Neural cell (in vitro differentiated cells): ENCODE measurements at regions not wholly inside any gene's neighbourhood (a gene's known extent, or its start where the extent isn't known, plus 50 kb on each side); places are given as distances from the start of the nearest gene placed in this dataset.

Experiments used
- H2AFZ ChIP-seq: fragments of 200-600, 300-800 bp; sonication (generic), shearing (Covaris generic); 2 replicates; pipeline ENCODE4 v1.6.0; 2014; ENCODE audit warnings: low read depth, mild to moderate bottlenecking, antibody characterized with exemption, low read length, moderate library complexity
- H3F3A ChIP-seq: fragments of 200-600 bp; shearing (Covaris generic); 2 replicates; pipeline ENCODE4 v1.6.1; 2016; ENCODE audit warnings: mild to moderate bottlenecking, moderate library complexity, mixed read lengths, antibody characterized with exemption, low read length; ENCODE audit not compliant: insufficient read depth, poor library complexity, severe bottlenecking
- H3K27ac ChIP-seq: fragments of 200-600, 300-800 bp; sonication (generic), shearing (Covaris generic); 2 replicates; pipeline ENCODE4 v1.5.1; 2014; ENCODE audit warnings: mild to moderate bottlenecking, low read length, moderate library complexity
- H3K27me3 ChIP-seq: fragments of 300-800, 200-600 bp; sonication (generic), shearing (Covaris generic); 2 replicates; pipeline ENCODE4 v1.6.0; 2014; ENCODE audit warnings: mild to moderate bottlenecking, low read depth, low read length, moderate library complexity; ENCODE audit not compliant: insufficient read depth
- H3K36me3 ChIP-seq: fragments of 300-800, 200-600 bp; sonication (generic), shearing (Covaris generic); 2 replicates; pipeline ENCODE4 v1.5.1; 2014; ENCODE audit warnings: mild to moderate bottlenecking, antibody characterized with exemption, low read length, moderate library complexity; ENCODE audit not compliant: insufficient read depth
- H3K4me2 ChIP-seq: fragments of 300-800, 200-600 bp; sonication (generic), shearing (Covaris generic); 2 replicates; pipeline ENCODE4 v1.6.0; 2014; ENCODE audit warnings: mild to moderate bottlenecking, low read length
- H3K4me3 ChIP-seq: fragments of 300-800, 200-600 bp; sonication (generic), shearing (Covaris generic); 2 replicates; pipeline ENCODE4 v1.5.1; 2014; ENCODE audit warnings: mild to moderate bottlenecking, low read length, moderate library complexity
- H3K79me2 ChIP-seq: fragments of 200-600 bp; shearing (Covaris generic); replicated peaks from 2 replicates; pipeline ENCODE4 v1.6.0; 2014; ENCODE audit warnings: mild to moderate bottlenecking, low read length, moderate library complexity; ENCODE audit not compliant: insufficient read depth
- H3K9ac ChIP-seq: fragments of 300-800, 200-600 bp; sonication (generic), shearing (Covaris generic); 2 replicates; pipeline ENCODE4 v1.6.1; 2016; ENCODE audit warnings: mild to moderate bottlenecking, low read length, mixed read lengths
- H3K9me2 ChIP-seq: fragments of 200-600 bp; shearing (Covaris generic); 2 replicates; pipeline ENCODE4 v1.6.1; 2016; ENCODE audit warnings: mild to moderate bottlenecking, low read length, mixed read lengths; ENCODE audit not compliant: insufficient read depth
- H3K9me3 ChIP-seq: fragments of 200-600, 300-800 bp; sonication (generic), shearing (Covaris generic); 2 replicates; pipeline ENCODE4 v1.6.1; 2016; ENCODE audit warnings: mild to moderate bottlenecking, mixed run types, low read length, moderate library complexity, mixed read lengths
- H4K20me1 ChIP-seq: fragments of 200-600 bp; shearing (Covaris generic); 2 replicates; pipeline ENCODE4 v1.6.1; 2016; ENCODE audit warnings: mild to moderate bottlenecking, mixed run types; ENCODE audit not compliant: insufficient read depth
- CTCF ChIP-seq: fragments of 450-650 bp; IDR thresholded peaks from 2 replicates; pipeline ENCODE4 v1.5.1; 2014; ENCODE audit warnings: antibody characterized with exemption, mild to moderate bottlenecking, moderate library complexity; ENCODE audit not compliant: poor library complexity, severe bottlenecking
- EP300 ChIP-seq: fragments of 450-650 bp; conservative IDR thresholded peaks from 2 replicates; pipeline ENCODE4 v1.6.1; 2014; ENCODE audit warnings: antibody characterized with exemption, mild to moderate bottlenecking, moderate library complexity; ENCODE audit not compliant: poor library complexity, severe bottlenecking
- EZH2 ChIP-seq: fragments of 200-600, 300-800 bp; shearing (Covaris generic), sonication (generic); IDR thresholded peaks from 2 replicates; pipeline ENCODE4 v1.6.1; 2014; ENCODE audit warnings: antibody characterized with exemption, low read length, borderline replicate concordance, mild to moderate bottlenecking; ENCODE audit not compliant: insufficient read depth, poor library complexity, severe bottlenecking
- MXI1 ChIP-seq: fragments of 450-650 bp; conservative IDR thresholded peaks from 2 replicates; pipeline ENCODE4 v1.6.1; 2014; ENCODE audit warnings: antibody characterized with exemption, mild to moderate bottlenecking; ENCODE audit not compliant: poor library complexity, severe bottlenecking
- POLR2AphosphoS5 ChIP-seq: IDR thresholded peaks from 2 replicates; pipeline ENCODE4 v1.6.1; 2012
- RAD21 ChIP-seq: fragments of 450-650 bp; conservative IDR thresholded peaks from 2 replicates; pipeline ENCODE4 v1.6.1; 2014; ENCODE audit warnings: antibody characterized with exemption, mild to moderate bottlenecking, moderate library complexity
- SMC3 ChIP-seq: fragments of 450-650 bp; conservative IDR thresholded peaks from 2 replicates; pipeline ENCODE4 v1.6.1; 2014; ENCODE audit warnings: antibody characterized with exemption, mild to moderate bottlenecking, moderate library complexity; ENCODE audit not compliant: poor library complexity
- TAF1 ChIP-seq: IDR thresholded peaks from 2 replicates; pipeline ENCODE4 v1.6.1; 2012; ENCODE audit warnings: low read depth
- TF ChIP-seq, protein P1 (sequence below): IDR thresholded peaks from 2 replicates; pipeline ENCODE4 v1.6.1; 2012; ENCODE audit warnings: borderline replicate concordance

DNA sequence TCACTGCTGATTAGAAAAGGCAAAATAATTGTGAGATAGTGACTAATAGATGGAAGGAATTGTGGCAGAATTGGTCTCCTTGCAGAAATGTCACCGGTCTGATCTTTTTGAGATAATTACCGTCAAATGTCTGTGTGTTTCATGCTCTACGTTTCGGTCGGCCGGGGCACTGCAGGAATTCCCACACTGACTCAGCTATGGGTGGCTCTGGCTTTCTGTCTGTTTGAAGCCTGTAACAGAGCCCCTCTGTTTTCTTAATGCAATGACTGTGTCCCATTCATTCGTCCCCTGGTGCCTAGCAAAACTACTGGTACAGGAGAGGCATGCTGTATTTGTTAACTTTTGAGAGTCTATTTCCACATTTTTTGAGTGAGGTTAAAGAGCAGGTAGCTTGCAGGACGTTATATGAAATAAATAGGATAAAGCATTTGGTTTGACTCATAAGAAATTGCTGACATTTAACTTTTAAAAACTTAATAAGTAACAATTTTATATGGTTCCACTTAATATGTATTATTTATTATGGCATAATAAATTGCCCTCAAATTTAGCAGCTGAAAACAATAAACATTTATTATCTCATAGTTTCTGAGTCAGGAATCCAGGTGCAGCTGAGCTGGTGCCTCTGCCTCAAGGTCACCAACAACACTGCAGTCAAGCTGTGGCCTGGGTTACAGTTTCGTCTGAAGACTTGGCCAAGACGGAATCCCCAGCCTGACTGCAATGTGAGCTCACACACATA, 53.3 kb upstream of the CTBP2 start:
- no peaks in the 10 kb centered on the region for H4K20me1 ChIP-seq
- H3K9me2 ChIP-seq, result no peaks in the 10 kb centered on the region
- no peaks in the 10 kb centered on the region for H3F3A ChIP-seq
- H3K79me2 ChIP-seq, result no peaks in the 10 kb centered on the region
- no peak overlapping the region for H3K4me3 ChIP-seq
- H3K27ac ChIP-seq, result no peak overlapping the region
- no peak overlapping the region for H3K4me2 ChIP-seq
- TF ChIP-seq, protein P1, sequence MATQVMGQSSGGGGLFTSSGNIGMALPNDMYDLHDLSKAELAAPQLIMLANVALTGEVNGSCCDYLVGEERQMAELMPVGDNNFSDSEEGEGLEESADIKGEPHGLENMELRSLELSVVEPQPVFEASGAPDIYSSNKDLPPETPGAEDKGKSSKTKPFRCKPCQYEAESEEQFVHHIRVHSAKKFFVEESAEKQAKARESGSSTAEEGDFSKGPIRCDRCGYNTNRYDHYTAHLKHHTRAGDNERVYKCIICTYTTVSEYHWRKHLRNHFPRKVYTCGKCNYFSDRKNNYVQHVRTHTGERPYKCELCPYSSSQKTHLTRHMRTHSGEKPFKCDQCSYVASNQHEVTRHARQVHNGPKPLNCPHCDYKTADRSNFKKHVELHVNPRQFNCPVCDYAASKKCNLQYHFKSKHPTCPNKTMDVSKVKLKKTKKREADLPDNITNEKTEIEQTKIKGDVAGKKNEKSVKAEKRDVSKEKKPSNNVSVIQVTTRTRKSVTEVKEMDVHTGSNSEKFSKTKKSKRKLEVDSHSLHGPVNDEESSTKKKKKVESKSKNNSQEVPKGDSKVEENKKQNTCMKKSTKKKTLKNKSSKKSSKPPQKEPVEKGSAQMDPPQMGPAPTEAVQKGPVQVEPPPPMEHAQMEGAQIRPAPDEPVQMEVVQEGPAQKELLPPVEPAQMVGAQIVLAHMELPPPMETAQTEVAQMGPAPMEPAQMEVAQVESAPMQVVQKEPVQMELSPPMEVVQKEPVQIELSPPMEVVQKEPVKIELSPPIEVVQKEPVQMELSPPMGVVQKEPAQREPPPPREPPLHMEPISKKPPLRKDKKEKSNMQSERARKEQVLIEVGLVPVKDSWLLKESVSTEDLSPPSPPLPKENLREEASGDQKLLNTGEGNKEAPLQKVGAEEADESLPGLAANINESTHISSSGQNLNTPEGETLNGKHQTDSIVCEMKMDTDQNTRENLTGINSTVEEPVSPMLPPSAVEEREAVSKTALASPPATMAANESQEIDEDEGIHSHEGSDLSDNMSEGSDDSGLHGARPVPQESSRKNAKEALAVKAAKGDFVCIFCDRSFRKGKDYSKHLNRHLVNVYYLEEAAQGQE, result no peak
- TF ChIP-seq TAF1 (no peak), MXI1 (no peak), EP300 (no peak), POLR2AphosphoS5 (no peak), SMC3 (no peak), RAD21 (no peak), EZH2 (no peak), CTCF (no peak)
- no peaks in the 10 kb centered on the region for H3K27me3 ChIP-seq
- H3K9me3 ChIP-seq, result no peaks in the 10 kb centered on the region
- H3K36me3 ChIP-seq, result no peaks in the 10 kb centered on the region
- no peak overlapping the region for H3K9ac ChIP-seq
- no peak overlapping the region for H2AFZ ChIP-seq

DNA sequence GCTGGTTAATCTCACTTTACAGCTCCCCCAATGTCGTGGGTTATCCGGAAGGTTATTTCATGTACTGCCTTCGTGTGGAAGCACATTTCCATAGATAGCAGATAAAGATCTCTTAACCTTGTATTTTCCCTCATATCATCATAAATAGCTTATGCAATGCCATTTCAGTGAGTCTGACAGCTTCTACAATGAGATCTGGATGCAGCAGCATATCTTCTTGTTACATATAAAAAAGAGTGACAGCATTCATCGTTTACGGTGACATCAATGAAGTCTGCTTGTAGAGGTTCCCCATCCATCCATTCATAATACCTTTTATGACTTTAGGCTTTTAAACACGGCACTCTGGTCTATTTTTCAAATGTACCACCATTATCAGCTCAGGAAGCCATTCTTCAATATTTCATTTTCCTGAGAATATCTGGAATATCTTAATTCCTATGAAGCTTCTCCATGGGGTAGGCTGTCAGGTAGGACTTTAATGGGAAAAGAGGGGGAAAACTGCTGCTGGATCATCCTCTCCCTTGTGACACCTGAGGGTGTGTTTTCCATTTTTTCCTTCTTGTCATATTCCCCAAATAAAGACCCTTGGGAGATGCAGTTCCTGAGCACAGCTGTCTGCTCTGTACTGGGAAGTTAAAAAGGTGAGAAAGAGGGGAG, 51.9 kb upstream of the CTBP2 start:
- H4K20me1 ChIP-seq, result no peaks in the 10 kb centered on the region
- no peaks in the 10 kb centered on the region for H3K36me3 ChIP-seq
- H2AFZ ChIP-seq, result no peak overlapping the region
- H3K79me2 ChIP-seq, result no peaks in the 10 kb centered on the region
- no peaks in the 10 kb centered on the region for H3K9me2 ChIP-seq
- peak overlapping the region; percentile 71 for H3K27ac ChIP-seq
- TF ChIP-seq SMC3 (peak; percentile 57), EP300 (peak; percentile 93), EZH2 (no peak), POLR2AphosphoS5 (peak; percentile 58), TAF1 (no peak), CTCF (peak; percentile 48)
- TF ChIP-seq, protein P1, result peak; percentile 98
- peak overlapping the region; percentile 32 for H3K4me2 ChIP-seq
- peak overlapping the region; percentile 40 for H3K4me3 ChIP-seq
- H3K9ac ChIP-seq, result peak overlapping the region; percentile 10
- no peaks in the 10 kb centered on the region for H3K27me3 ChIP-seq
- no peaks in the 10 kb centered on the region for H3K9me3 ChIP-seq
- no peaks in the 10 kb centered on the region for H3F3A ChIP-seq
